GM18873 (cell line): ENCODE measurements at regions not wholly inside any gene's neighbourhood (a gene's known extent, or its start where the extent isn't known, plus 50 kb on each side); places are given as distances from the start of the nearest gene placed in this dataset.
"Not testable (repeated sequence)": the region's sequence is repeated elsewhere in the genome, so short reads cannot be mapped to it uniquely, and the experiment has no call there.

ENCODE experiments used
- ATAC-seq: cut with Tn5 transposase; IDR thresholded peaks from one replicate; pipeline ENCODE4 v1.9.1; 2021; ENCODE audit warnings: mild to moderate bottlenecking, moderate library complexity, moderate number of reproducible peaks; ENCODE audit not compliant: unreplicated experiment, low FRiP score

DNA sequence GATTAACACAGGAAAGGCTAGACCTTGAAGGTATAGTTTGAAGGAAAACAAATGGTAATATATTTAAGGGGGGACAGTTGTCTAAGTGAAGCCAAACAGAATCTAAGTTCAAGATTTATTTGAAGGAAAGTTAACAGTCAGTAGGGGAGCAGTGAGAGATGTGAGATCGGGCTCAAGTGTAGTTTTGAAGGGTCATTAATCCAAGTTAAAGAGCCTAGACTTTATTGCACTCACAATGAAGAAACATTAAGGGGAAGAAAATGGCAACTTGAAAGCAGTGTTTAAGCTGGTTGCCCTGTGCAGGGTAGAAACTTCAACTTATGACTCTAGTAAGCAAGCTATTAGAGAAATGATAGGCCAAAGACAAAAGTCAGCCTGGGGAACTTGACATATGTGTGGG is 1952.2 kb downstream of the PCDH7 start:
- ATAC-seq, result no peak

GRCh38 chr4:32680946-32681345 is 1960.8 kb downstream of the PCDH7 start:
- ATAC-seq, result no peak

GRCh38 chr4:32684160-32684559 is 1964.0 kb downstream of the PCDH7 start:
- ATAC-seq, result no peak

DNA sequence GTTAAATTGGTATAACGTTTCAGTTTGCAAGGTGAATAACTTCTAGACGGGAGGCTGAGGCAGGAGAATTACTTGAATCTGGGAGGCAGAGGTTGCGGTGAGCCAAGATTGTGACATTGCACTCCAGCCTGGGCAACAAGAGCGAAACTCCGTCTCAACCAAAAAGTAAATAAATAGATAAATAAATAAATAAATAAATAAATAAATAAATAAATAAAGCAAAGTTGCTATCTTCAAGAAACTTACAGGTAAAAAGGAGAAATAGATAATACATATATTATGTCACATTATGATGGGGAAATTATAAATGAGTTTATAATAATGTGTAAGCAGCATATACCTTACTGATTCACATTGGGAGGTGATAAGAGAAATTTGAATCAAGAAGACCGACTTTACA is 1966.0 kb downstream of the PCDH7 start:
- no peak for ATAC-seq

- ATAC-seq, result no peak
Measured at GRCh38 chr4:32689518-32689917, 1969.3 kb downstream of the PCDH7 start.

- ATAC-seq, result no peak
Measured at GRCh38 chr4:32697281-32697814, 1977.2 kb downstream of the PCDH7 start.

DNA sequence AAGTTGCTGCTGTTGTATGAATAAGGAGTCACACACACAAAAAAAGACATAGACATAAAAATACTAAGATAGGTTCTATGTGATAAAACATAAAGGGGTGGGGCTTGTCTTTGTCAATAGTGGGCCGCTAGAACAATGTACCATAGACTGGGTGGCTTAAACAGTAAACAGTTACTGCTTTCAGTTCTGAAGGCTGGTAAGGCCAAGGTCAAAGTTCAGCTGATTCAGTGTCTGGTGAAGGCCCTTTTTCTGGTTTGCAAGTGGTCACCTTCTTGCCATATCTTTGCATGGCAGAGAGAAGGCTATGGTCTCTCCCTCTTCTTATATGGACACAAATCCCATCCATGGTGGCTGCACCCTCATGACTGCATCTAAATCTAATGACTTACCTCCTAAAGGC is 1980.7 kb downstream of the PCDH7 start:
- no peak for ATAC-seq

DNA sequence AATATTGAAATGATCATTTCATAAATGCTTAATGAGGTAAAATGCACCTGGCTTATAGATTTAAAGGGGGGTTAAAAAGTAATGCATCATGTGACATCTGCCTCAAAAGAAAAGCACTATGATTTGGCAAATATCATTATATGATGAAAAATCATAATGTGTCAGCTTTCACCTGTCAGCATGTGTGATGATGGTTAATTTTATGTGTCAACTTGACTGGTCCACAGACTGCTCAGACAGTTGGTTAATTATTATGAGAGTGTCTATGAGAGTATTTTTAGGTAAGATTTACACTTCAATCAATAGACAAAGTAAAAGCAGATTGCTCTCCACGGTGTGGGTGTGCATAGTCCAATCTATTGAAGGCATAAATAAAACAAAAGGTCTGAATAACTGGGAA is 1986.7 kb downstream of the PCDH7 start:
- no peak for ATAC-seq

GRCh38 chr4:32716090-32716620 is 1996.0 kb downstream of the PCDH7 start:
- not testable (repeated sequence) for ATAC-seq

DNA sequence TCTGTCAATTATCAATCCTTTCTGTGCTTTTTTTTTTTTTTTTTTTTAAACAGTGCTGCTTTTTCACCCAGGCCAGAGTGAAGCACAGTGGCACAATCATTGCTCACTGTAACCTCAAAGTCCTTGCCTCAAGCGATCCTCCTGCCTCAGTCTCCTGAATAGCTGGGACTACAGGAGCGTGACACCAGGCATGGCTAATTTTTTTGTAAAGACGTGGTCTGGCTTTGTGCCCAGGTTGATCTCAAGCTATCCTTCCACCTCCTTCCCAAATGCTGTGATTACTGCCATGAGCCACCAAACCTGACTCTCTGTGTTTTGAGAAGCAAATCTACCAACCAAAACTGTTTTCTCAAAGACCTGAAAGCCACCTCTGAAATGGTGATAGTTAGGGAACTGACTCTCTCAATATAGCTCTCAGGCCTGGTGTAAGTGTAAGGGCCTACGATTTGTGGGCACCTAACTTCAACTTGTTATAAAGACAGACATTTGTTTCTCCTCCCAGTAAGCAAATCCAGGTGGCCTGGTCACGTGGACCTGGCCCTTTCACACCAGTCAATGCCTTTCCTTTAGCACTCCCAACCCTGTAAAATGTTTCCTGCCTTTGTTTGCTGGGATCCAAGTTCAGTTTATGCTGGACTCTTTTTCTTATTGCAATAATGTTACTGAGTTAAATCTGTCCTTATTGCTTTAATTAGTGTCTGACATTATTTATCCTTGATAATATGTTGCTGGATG is 2015.9 kb downstream of the PCDH7 start:
- no peak for ATAC-seq

GRCh38 chr4:32744211-32744610 is 2024.0 kb downstream of the PCDH7 start:
- no peak for ATAC-seq

GRCh38 chr4:32745351-32745750 is 2025.2 kb downstream of the PCDH7 start:
- ATAC-seq, result no peak

DNA sequence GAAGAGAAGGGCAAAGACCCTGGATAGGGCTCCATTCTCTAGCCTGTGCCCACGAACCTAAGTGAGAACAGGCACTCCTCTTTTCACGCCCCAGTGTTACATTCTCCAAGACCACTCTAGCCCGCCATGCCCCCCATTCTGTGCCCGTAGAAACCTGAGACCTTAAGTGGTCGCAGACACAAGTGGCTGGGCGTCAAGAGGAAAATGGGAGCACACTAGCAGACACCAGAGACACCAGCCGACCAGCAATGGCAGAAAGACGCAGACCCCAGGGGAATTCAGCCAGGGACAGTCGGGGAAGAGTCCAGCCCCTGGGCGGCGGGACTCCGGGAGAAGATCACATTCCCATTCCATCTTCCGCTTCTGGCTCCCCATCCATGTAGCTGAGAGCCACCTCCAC is 2027.9 kb downstream of the PCDH7 start:
- no peak for ATAC-seq

DNA sequence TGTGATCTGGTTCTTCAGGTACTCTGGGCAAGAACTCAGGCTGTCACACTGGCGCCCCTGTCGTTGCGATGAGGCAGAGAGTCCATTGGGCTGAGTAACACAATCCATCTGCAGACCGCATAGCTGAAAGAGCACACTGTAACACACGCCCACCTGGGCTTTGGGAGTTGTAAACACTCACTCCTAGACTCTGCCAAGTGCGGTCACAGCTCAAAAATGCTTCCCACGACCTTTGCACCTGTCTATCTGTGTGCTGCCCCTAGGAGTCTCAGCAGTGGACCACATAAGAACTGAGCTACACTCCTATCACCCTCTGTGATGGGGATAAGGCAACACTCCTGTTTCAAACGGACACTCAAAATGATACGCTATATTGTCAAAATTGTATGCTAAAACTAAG is 2028.3 kb downstream of the PCDH7 start:
- ATAC-seq, result no peak

DNA sequence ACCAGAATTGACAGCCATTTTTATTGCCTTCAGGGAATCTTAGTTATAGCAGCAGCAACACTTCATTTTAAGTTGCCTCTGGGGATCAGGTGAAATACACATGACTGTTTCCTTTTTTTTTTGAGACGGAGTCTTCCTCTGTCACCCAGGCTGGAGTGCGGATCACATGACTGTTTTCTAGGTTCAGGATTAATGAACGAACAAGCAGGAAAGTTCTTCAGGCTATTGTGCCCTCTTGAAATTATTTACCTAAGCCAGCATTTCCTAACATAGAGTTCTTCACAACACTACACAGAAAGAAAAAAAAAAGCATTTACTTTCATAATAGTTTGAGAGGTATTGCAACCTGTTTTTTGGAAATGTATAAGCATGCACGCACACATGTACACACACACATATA is 2032.8 kb downstream of the PCDH7 start:
- ATAC-seq, result no peak

DNA sequence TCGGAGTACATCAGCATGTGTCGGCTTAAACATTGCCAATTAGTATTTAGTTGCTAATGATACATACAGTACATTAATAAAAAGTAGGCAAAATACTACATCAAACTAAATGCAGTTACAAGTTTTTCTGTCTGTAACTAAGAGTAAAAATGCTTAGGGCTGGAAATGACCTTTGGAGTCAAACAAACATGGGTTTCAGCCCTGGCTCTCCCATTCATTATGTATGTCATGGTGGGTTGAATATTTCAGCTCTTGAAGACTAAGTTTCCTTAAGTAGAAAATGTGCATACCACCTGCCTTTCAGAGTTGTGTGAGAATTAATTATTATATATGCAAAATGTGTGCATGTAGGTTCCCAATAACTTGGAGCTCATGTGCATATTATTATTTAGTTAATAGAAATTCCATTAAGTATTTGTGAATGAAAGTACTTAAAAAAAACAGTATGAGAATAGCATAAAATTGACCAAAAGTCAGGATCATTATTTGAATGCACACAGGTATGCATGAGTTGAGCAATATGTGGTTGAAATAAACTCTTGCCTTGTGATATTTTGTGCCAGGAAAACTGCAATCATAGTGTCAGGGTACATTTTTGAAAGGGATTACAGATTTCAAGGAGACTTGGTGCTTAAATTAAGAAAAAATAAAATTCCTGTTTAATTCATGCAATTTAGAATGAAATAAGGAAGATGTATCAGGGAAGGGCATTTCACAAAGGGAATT is 2048.7 kb downstream of the PCDH7 start:
- no peak for ATAC-seq

GRCh38 chr4:32771491-32771890 is 2051.3 kb downstream of the PCDH7 start:
- ATAC-seq, result no peak

DNA sequence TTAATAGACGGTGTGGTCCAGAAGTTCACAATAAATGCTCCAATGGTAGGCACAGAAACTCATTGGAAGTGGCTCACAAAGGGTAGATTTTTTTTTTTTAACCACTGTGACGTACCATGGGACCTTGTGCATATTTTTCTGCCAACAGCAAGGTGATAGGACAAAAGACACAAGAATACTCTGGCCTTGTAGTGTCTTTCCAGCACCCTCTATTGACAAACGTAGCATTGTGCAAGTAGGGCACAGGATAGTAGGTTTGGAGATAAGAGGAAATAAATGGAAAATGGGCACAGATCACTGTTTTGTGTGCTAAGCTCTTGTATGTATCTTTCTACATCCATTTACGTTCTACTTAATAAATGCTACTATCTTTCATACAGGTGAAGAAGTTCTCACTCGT is 2054.9 kb downstream of the PCDH7 start:
- no peak for ATAC-seq

DNA sequence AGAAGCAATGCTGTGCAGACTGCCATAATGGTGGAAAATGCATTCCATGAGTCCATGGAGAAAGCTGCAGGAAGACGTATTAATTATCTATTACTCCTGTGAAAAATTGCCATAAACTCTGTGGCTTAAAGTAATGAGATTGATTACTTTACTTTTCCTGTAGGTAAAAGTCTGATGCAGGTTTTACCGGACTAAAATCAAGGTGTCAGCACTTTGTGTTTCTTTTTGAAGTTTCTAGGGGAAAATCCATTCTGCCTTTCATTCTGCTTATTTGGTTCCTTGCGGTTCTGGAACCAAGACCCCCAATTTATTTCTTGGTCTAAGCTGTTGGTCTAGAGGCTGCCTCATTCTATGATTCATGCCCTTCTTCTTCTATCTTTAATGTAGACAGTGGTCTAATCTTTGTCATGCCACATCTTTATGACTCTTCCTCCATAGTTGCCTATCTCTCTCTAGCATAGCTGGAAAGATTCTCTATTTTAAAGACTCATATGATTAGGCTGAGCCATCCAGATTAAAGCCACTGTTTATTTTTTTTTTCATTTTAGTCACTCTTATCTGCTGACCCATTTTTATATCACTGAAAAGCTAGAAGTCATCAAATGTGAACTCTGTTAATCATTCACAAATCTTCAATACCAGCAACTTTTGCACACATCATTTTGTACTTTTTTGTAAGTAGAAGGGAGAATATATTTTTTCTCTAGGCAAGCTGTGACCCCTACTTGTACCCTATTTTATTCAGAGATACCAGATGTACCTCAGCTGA is 2056.4 kb downstream of the PCDH7 start:
- no peak for ATAC-seq

DNA sequence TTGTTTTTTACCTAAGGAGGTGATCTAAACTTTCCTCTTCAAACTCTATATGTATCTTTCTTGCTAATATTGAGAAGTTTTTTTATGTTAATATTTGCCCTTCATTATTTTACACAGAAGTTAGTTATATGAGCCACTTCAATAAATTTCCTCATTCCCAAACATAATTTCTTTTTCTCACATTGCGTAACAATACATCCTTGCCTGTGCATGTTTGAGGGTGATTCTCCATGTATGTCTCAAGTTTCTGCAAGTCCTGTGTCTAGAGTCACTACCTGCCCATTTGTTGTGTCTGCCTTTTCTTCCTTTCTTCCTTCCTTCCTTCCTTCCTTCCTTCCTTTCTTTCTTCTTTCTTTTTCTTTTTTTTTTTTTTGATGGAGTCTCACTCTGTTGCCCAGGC is 2057.9 kb downstream of the PCDH7 start:
- ATAC-seq, result no peak

DNA sequence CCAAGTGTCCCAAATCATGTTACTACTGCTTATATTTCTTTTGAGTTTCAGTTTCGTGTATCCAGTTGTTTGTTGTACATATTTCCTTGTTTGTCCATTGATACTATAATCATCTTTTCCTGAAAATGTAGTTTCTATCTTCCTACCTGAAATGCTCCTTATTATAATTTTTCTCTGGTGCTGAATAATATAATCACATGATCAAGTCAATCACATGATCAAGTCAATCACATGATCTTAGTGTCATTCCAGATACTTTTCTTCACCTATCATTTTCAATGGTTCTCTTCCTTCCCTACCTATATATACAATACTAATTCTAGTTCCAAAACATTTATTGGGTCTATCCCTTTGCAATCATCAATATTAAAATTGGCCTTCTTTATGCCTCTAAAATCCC is 2058.8 kb downstream of the PCDH7 start:
- no peak for ATAC-seq
